HEK293 (cell line): ENCODE measurements at regions not wholly inside any gene's neighbourhood (a gene's known extent, or its start where the extent isn't known, plus 50 kb on each side); places are given as distances from the start of the nearest gene placed in this dataset.
"Not testable (repeated sequence)": the region's sequence is repeated elsewhere in the genome, so short reads cannot be mapped to it uniquely, and the experiment has no call there.

Source experiments
- YY1 ChIP-seq: fragments of 450-650 bp; formaldehyde crosslinking; IDR thresholded peaks from 2 replicates; pipeline ENCODE4 v1.5.1; 2018; ENCODE audit warnings: missing biosample characterization, missing genetic modification characterization
- ZBTB48 ChIP-seq: fragments of 450-650 bp; formaldehyde crosslinking; IDR thresholded peaks from 2 replicates; pipeline ENCODE4 v1.5.1; 2016; ENCODE audit warnings: missing biosample characterization, missing genetic modification characterization
- ZNF354C ChIP-seq: fragments of 450-650 bp; formaldehyde crosslinking; IDR thresholded peaks from 2 replicates; pipeline ENCODE4 v1.5.1; 2016; ENCODE audit warnings: missing biosample characterization, missing genetic modification characterization, low read depth, borderline replicate concordance
- ZNF571 ChIP-seq: fragments of 450-650 bp; formaldehyde crosslinking; IDR thresholded peaks from 2 replicates; pipeline ENCODE4 v1.5.0; 2017; ENCODE audit warnings: missing biosample characterization, missing genetic modification characterization
- ZNF776 ChIP-seq: fragments of 450-650 bp; formaldehyde crosslinking; IDR thresholded peaks from 2 replicates; pipeline ENCODE4 v1.5.0; 2017; ENCODE audit warnings: missing biosample characterization, missing genetic modification characterization, borderline replicate concordance
- ZNF777 ChIP-seq: fragments of 450-650 bp; formaldehyde crosslinking; IDR thresholded peaks from 2 replicates; pipeline ENCODE4 v1.5.1; 2017; ENCODE audit warnings: missing biosample characterization, missing genetic modification characterization, borderline replicate concordance
- TF ChIP-seq, protein P1 (sequence below): fragments of 450-650 bp; formaldehyde crosslinking; IDR thresholded peaks from 2 replicates; pipeline ENCODE4 v1.5.1; 2016; ENCODE audit warnings: missing biosample characterization, missing genetic modification characterization, borderline replicate concordance
- TF ChIP-seq, protein P2 (sequence below): fragments of 450-650 bp; formaldehyde crosslinking; IDR thresholded peaks from 2 replicates; pipeline ENCODE4 v1.5.1; 2016; ENCODE audit warnings: missing biosample characterization, missing genetic modification characterization
- TF ChIP-seq, protein P3 (sequence below): fragments of 450-650 bp; formaldehyde crosslinking; IDR thresholded peaks from 2 replicates; pipeline ENCODE4 v1.5.1; 2016; ENCODE audit warnings: missing biosample characterization, missing genetic modification characterization

DNA sequence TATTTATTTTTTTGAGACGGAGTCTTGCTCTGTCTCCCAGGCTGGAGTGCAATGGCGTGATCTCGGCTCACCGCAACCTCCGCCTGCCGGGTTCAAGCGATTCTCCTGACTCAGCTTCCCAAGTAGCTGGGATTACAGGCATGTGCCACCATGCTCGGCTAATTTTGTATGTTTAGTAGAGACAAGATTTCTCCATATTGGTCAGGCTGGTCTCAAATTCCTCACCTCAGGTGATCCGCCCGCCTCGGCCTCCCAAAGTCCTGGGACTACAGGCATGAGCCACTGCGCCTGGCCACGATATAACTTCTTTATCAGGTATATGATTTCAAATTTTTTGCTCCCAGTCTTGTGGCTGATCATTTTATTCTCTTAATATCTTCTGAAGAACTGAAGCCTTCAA is 1506.3 kb downstream of the FAM181B start:
- TF ChIP-seq, protein P1, sequence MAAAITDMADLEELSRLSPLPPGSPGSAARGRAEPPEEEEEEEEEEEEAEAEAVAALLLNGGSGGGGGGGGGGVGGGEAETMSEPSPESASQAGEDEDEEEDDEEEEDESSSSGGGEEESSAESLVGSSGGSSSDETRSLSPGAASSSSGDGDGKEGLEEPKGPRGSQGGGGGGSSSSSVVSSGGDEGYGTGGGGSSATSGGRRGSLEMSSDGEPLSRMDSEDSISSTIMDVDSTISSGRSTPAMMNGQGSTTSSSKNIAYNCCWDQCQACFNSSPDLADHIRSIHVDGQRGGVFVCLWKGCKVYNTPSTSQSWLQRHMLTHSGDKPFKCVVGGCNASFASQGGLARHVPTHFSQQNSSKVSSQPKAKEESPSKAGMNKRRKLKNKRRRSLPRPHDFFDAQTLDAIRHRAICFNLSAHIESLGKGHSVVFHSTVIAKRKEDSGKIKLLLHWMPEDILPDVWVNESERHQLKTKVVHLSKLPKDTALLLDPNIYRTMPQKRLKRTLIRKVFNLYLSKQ, result not testable (repeated sequence)
- TF ChIP-seq YY1 (tag by site-specific recombination); ZBTB48; ZNF571; ZNF354C (tag by site-specific recombination); ZNF777 (tag by site-specific recombination); ZNF776 (tag by site-specific recombination): not testable (repeated sequence)
- TF ChIP-seq, protein P2, sequence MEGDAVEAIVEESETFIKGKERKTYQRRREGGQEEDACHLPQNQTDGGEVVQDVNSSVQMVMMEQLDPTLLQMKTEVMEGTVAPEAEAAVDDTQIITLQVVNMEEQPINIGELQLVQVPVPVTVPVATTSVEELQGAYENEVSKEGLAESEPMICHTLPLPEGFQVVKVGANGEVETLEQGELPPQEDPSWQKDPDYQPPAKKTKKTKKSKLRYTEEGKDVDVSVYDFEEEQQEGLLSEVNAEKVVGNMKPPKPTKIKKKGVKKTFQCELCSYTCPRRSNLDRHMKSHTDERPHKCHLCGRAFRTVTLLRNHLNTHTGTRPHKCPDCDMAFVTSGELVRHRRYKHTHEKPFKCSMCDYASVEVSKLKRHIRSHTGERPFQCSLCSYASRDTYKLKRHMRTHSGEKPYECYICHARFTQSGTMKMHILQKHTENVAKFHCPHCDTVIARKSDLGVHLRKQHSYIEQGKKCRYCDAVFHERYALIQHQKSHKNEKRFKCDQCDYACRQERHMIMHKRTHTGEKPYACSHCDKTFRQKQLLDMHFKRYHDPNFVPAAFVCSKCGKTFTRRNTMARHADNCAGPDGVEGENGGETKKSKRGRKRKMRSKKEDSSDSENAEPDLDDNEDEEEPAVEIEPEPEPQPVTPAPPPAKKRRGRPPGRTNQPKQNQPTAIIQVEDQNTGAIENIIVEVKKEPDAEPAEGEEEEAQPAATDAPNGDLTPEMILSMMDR (tag by site-specific recombination), result not testable (repeated sequence)
- TF ChIP-seq, protein P3, sequence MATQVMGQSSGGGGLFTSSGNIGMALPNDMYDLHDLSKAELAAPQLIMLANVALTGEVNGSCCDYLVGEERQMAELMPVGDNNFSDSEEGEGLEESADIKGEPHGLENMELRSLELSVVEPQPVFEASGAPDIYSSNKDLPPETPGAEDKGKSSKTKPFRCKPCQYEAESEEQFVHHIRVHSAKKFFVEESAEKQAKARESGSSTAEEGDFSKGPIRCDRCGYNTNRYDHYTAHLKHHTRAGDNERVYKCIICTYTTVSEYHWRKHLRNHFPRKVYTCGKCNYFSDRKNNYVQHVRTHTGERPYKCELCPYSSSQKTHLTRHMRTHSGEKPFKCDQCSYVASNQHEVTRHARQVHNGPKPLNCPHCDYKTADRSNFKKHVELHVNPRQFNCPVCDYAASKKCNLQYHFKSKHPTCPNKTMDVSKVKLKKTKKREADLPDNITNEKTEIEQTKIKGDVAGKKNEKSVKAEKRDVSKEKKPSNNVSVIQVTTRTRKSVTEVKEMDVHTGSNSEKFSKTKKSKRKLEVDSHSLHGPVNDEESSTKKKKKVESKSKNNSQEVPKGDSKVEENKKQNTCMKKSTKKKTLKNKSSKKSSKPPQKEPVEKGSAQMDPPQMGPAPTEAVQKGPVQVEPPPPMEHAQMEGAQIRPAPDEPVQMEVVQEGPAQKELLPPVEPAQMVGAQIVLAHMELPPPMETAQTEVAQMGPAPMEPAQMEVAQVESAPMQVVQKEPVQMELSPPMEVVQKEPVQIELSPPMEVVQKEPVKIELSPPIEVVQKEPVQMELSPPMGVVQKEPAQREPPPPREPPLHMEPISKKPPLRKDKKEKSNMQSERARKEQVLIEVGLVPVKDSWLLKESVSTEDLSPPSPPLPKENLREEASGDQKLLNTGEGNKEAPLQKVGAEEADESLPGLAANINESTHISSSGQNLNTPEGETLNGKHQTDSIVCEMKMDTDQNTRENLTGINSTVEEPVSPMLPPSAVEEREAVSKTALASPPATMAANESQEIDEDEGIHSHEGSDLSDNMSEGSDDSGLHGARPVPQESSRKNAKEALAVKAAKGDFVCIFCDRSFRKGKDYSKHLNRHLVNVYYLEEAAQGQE (tag by site-specific recombination), result not testable (repeated sequence)
